ENCODE measurements at regions not wholly inside any gene's neighbourhood (a gene's known extent, or its start where the extent isn't known, plus 50 kb on each side); places are given as distances from the start of the nearest gene placed in this dataset.

GRCh38 chr16:64180136-64180900 is 941.5 kb downstream of the CDH11 start:
- Histone ChIP-seq H3K4me1 (no peaks in the 10 kb centered on the region), H3K27me3 (no peaks in the 10 kb centered on the region), H3K36me3 (no peaks in the 10 kb centered on the region), H3K4me3 (no peak overlapping the region), H3K27ac (no peak overlapping the region), H3K9me3 (no peaks in the 10 kb centered on the region)
- intact Hi-C loops (cut with DNase I): no loop called here
- DNase-seq (ENCODE audit: low spot score in 2 of 2): no peak
- no peak for TF ChIP-seq CTCF (IDR thresholded peaks at IDR 0.05)

- Histone ChIP-seq H3K27me3 (no peaks in the 10 kb centered on the region), H3K9me3 (no peaks in the 10 kb centered on the region), H3K27ac (no peak overlapping the region), H3K4me3 (no peak overlapping the region), H3K36me3 (no peaks in the 10 kb centered on the region), H3K4me1 (no peaks in the 10 kb centered on the region)
- no peak for TF ChIP-seq CTCF (IDR thresholded peaks at IDR 0.05)
- no peak for DNase-seq (ENCODE audit: low spot score in 2 of 2)
- intact Hi-C loops (cut with DNase I): no loop called here
Observed at GRCh38 chr16:64174327-64174726, 947.5 kb downstream of the CDH11 start.

GRCh38 chr16:64172652-64173051 is 949.2 kb downstream of the CDH11 start:
- TF ChIP-seq CTCF (IDR thresholded peaks at IDR 0.05): no peak
- no peak for DNase-seq (ENCODE audit: low spot score in 2 of 2)
- no peaks in the 10 kb centered on the region for H3K4me1 ChIP-seq
- H3K9me3 ChIP-seq: no peaks in the 10 kb centered on the region
- no peaks in the 10 kb centered on the region for H3K27me3 ChIP-seq
- no peak overlapping the region for H3K4me3 ChIP-seq
- no peaks in the 10 kb centered on the region for H3K36me3 ChIP-seq
- intact Hi-C loops (cut with DNase I): no loop called here
- H3K27ac ChIP-seq: no peak overlapping the region

GRCh38 chr16:64172226-64172625 is 949.6 kb downstream of the CDH11 start:
- Histone ChIP-seq H3K4me3 (no peak overlapping the region), H3K9me3 (no peaks in the 10 kb centered on the region), H3K27me3 (no peaks in the 10 kb centered on the region), H3K4me1 (no peaks in the 10 kb centered on the region), H3K36me3 (no peaks in the 10 kb centered on the region), H3K27ac (no peak overlapping the region)
- intact Hi-C loops (cut with DNase I): no loop called here
- no peak for TF ChIP-seq CTCF (IDR thresholded peaks at IDR 0.05)
- DNase-seq (ENCODE audit: low spot score in 2 of 2): no peak

GRCh38 chr16:64171632-64172031 is 950.2 kb downstream of the CDH11 start:
- no peak overlapping the region for H3K4me3 ChIP-seq
- no peaks in the 10 kb centered on the region for H3K27me3 ChIP-seq
- no peak for TF ChIP-seq CTCF (IDR thresholded peaks at IDR 0.05)
- no peak for DNase-seq (ENCODE audit: low spot score in 2 of 2)
- no peaks in the 10 kb centered on the region for H3K9me3 ChIP-seq
- intact Hi-C loops (cut with DNase I): no loop called here
- no peaks in the 10 kb centered on the region for H3K4me1 ChIP-seq
- H3K27ac ChIP-seq: no peak overlapping the region
- no peaks in the 10 kb centered on the region for H3K36me3 ChIP-seq

GRCh38 chr16:64168371-64168770 is 953.5 kb downstream of the CDH11 start:
- H3K27ac ChIP-seq: no peak overlapping the region
- H3K4me3 ChIP-seq: no peak overlapping the region
- DNase-seq (ENCODE audit: low spot score in 2 of 2): no peak
- H3K4me1 ChIP-seq: no peaks in the 10 kb centered on the region
- H3K27me3 ChIP-seq: no peaks in the 10 kb centered on the region
- no peaks in the 10 kb centered on the region for H3K36me3 ChIP-seq
- intact Hi-C loops (cut with DNase I): no loop called here
- H3K9me3 ChIP-seq: no peaks in the 10 kb centered on the region
- no peak for TF ChIP-seq CTCF (IDR thresholded peaks at IDR 0.05)

Data from ascending aorta (tissue), 2 donors.